ENCODE measurements at regions not wholly inside any gene's neighbourhood (a gene's known extent, or its start where the extent isn't known, plus 50 kb on each side); places are given as distances from the start of the nearest gene placed in this dataset.

DNA sequence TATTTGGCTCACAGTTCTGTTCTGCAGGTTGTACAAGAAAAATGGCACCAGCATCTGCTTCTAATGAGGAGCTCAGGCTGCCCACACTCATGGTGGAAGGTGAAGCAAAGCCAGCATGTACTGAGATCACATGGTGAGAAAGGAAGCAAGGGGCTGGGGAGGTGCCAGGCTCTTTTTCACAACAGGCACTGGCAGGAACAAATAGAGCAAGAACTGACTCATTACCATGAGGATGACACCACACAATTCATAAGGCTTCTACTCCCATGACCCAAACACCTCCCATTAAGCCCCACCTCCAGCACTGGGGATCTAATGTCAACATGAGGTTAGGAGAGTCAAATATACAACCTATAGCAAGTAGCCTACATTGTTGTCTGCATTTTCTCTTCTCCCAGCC lies 522.6 kb downstream of the RFC3 start:
- DNase-seq, result no peak

DNA sequence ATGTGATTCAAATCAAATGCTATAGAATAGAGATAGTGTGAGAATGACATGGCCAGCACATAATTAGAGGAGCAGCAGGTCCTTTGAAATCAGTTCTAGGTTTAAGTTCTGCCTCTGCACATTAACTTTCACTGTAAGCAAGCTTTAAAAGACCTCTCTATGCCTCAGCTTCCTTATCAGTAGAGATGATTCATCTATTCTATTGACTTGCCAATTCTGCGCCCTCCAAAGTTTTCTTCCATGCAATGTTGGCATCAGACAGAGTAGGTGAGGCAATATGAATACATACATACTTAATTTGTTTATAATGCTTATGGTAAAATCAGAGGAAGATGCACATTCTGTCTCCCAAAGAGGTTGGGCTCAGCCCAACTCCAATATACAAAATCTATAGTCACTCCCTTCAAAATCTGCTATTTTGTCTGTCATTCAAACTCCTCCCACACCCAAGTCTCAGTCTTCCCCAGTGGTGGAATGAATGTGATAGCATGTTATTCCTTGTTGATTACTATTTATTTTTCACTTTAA lies 525.5 kb downstream of the RFC3 start:
- DNase-seq, result no peak

DNA sequence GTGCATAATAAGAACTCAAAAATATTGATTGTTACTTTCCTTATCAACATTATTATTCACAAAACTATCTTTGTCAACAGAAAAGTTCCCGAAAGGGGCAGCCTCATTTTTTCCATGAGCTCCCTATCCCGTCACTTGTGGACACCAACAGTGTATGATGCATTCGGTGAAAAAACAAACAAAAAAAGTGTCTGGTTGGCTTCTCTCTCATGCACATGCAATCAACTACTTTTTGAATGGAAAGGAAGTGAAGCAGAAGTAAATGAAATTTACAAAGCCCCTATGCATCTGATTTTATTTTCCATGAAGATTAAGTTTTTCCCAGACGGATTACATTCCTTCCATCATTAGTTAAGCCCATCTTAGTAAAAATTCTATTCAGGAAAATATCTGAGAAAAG lies 526.9 kb downstream of the RFC3 start:
- no peak for DNase-seq

- peak; percentile 42 for DNase-seq
Measured at GRCh38 chr13:34345258-34345965, 527.5 kb downstream of the RFC3 start.

- no peak for DNase-seq
Measured at GRCh38 chr13:34346626-34347025, 528.7 kb downstream of the RFC3 start.

GRCh38 chr13:34347784-34348573 lies 530.0 kb downstream of the RFC3 start:
- DNase-seq, result peak; percentile 91

- DNase-seq, result no peak
Measured at GRCh38 chr13:34349091-34349722, 531.3 kb downstream of the RFC3 start.

GRCh38 chr13:34350671-34351070 lies 532.7 kb downstream of the RFC3 start:
- no peak for DNase-seq

GRCh38 chr13:34351134-34351533 lies 533.2 kb downstream of the RFC3 start:
- no peak for DNase-seq

GRCh38 chr13:34352958-34353357 lies 535.0 kb downstream of the RFC3 start:
- no peak for DNase-seq

- DNase-seq, result no peak
Measured at GRCh38 chr13:34356686-34357434, 538.9 kb downstream of the RFC3 start.

DNA sequence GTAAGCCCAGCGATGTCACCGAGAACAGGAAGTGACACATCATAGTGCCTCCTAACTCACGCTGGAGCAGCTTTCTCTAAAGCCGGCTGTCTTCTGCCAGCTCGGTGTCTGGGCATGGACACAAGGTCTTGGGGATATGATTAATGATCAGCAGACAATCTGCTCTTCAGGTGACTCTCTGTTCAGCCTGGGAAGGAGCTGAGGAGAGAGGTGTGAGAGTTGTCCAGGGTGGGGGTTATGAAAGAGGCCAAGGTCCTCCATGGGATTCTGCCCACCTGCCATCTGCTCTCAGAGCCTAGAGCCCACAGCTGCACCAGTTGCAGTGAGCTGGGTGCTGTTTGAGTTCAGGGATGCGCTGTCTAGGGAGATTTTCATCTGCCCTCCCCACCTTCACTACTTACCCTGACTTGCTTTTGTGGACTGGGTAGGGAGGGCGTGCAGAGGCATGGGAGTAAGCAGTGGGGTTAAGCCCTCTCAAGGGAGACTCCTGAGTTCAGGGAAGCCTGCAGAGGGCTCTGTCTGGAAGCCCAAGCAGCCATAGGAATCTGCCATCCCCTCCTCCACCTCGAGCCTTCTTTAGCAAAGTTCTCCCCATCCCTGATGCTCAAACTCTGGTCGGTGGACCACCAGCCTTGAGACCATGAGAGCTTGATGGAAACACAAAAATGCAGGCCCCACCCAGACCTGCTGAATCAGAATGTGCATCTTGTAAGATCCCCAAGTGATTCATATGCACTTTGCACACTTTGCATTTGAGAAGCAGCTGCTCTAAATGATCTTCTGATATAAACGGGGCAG lies 539.7 kb downstream of the RFC3 start:
- no peak for DNase-seq

- no peak for DNase-seq
Measured at GRCh38 chr13:34358811-34359513, 541.0 kb downstream of the RFC3 start.

GRCh38 chr13:34360702-34361101 lies 542.8 kb downstream of the RFC3 start:
- DNase-seq, result no peak

DNA sequence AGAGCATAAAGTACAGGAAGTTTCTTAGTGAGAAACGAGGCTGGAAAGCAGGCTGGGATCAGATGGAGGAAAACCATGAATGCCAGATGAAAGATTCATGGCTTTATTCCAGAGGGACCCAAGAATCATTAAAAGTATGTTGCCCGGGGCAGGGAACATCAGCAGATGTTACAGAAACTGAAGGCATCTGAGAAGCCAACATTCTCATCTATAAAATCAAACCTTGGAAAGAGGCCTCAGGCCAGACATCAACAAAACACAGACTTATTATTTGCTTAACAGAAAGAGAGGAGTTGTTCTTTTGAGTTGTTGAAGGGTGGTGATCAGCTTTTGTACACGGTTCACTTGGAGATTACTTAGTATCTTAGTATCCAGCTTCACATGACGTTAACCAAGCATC lies 543.6 kb downstream of the RFC3 start:
- DNase-seq, result no peak

- DNase-seq, result no peak
Measured at GRCh38 chr13:34363266-34363665, 545.3 kb downstream of the RFC3 start.

- DNase-seq, result no peak
Measured at GRCh38 chr13:34364633-34365032, 546.7 kb downstream of the RFC3 start.

- DNase-seq, result no peak
Measured at GRCh38 chr13:34369931-34370330, 552.0 kb downstream of the RFC3 start.

DNA sequence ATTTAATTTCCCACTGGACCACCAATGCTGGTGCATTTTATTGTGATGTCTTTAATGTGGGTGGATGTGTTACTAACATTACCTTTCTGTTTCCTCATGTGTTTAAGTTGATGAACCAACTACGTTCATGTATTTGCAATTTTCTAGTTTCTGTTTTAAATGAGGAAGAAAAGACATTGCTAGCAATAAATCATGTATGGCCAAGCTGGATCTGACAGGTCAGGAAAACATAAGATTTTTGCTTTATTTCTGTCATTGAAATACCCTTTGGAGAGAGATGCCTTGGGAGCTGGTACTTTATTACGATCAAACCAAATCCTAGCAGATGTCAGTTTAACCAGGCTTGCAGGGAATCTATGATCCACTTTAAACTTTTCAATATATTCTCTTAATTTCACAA lies 553.2 kb downstream of the RFC3 start:
- DNase-seq, result no peak

GRCh38 chr13:34371645-34372395 lies 553.9 kb downstream of the RFC3 start:
- DNase-seq, result no peak

DNA sequence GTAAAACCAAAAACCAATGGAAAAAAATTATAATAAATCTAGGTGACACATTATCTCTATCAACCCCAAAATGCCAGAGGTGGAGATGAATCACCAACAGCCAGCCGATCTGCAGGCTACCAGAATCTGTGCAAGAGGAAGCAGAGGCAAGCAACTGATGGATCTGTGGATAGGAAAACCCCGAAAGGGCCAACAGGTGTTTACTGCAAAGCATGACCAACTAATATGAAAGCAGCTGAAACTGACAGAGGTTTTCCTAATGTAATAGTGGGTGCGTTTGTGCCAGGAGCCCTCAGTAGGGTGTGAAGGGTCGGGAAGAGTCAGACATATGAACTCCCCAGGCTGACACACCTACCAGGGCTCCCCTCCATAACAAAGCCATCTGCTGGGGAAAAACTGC lies 554.6 kb downstream of the RFC3 start:
- DNase-seq, result no peak

All from NCI-H526 treated with DMSO at 0.1 percent for 48 hours (cell line).